Left ventricle myocardium inferior (tissue), 1 donor: ENCODE measurements at regions not wholly inside any gene's neighbourhood (a gene's known extent, or its start where the extent isn't known, plus 50 kb on each side); places are given as distances from the start of the nearest gene placed in this dataset.

Source experiments
- DNase-seq: peaks from one replicate; pipeline ENCODE4 v3.0.0-alpha.2; 2020
- H3K27ac ChIP-seq: fragments of 200-600 bp; replicated peaks from 2 replicates; pipeline ENCODE4 v1.8.0; 2021
- H3K27me3 ChIP-seq: fragments of 200-600 bp; 2 replicates; pipeline ENCODE4 v1.8.0; 2021; ENCODE audit warnings: low read depth
- H3K36me3 ChIP-seq: fragments of 200-600 bp; 2 replicates; pipeline ENCODE4 v1.8.0; 2021
- H3K4me1 ChIP-seq: fragments of 200-600 bp; 2 replicates; pipeline ENCODE4 v1.8.0; 2021
- H3K4me3 ChIP-seq: fragments of 200-600 bp; 2 replicates; pipeline ENCODE4 v1.8.0; 2021; ENCODE audit warnings: mild to moderate bottlenecking, moderate library complexity
- H3K9me3 ChIP-seq: fragments of 200-600 bp; replicated peaks from 2 replicates; pipeline ENCODE4 v1.8.0; 2021
- intact Hi-C: fragments of 100-400 bp; cut with micrococcal nuclease; formaldehyde crosslinking; loops from one replicate; pipeline ENCODE4 v1.11.0; 2022
- TF ChIP-seq, protein P1 (sequence below): fragments of 200-600 bp; IDR thresholded peaks from 2 replicates; pipeline ENCODE4 v1.8.0; 2021; ENCODE audit warnings: antibody characterized with exemption, mild to moderate bottlenecking, borderline replicate concordance
- donor health status: DM: no; HTN: yes; CAD: no; lungs with severe emphysema.

GRCh38 chr5:8192840-8193239, 323.9 kb downstream of the MTRR start:
- DNase-seq: no peak
- intact Hi-C loops: no loop called here
- H3K9me3 ChIP-seq: peaks cover 6% of the 10 kb centered on the region
- TF ChIP-seq, protein P1, sequence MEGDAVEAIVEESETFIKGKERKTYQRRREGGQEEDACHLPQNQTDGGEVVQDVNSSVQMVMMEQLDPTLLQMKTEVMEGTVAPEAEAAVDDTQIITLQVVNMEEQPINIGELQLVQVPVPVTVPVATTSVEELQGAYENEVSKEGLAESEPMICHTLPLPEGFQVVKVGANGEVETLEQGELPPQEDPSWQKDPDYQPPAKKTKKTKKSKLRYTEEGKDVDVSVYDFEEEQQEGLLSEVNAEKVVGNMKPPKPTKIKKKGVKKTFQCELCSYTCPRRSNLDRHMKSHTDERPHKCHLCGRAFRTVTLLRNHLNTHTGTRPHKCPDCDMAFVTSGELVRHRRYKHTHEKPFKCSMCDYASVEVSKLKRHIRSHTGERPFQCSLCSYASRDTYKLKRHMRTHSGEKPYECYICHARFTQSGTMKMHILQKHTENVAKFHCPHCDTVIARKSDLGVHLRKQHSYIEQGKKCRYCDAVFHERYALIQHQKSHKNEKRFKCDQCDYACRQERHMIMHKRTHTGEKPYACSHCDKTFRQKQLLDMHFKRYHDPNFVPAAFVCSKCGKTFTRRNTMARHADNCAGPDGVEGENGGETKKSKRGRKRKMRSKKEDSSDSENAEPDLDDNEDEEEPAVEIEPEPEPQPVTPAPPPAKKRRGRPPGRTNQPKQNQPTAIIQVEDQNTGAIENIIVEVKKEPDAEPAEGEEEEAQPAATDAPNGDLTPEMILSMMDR: no peak
- no peaks in the 10 kb centered on the region for H3K4me1 ChIP-seq
- no peaks in the 10 kb centered on the region for H3K27me3 ChIP-seq
- H3K27ac ChIP-seq: no peak overlapping the region
- no peak overlapping the region for H3K4me3 ChIP-seq
- no peaks in the 10 kb centered on the region for H3K36me3 ChIP-seq

- Histone ChIP-seq H3K9me3 (peaks cover 6% of the 10 kb centered on the region), H3K27ac (no peak overlapping the region), H3K36me3 (no peaks in the 10 kb centered on the region), H3K27me3 (no peaks in the 10 kb centered on the region), H3K4me1 (no peaks in the 10 kb centered on the region), H3K4me3 (no peak overlapping the region)
- intact Hi-C loops: no loop called here
- no peak for DNase-seq
- TF ChIP-seq, protein P1: no peak
Measured at GRCh38 chr5:8196061-8196460, 327.1 kb downstream of the MTRR start.

DNA sequence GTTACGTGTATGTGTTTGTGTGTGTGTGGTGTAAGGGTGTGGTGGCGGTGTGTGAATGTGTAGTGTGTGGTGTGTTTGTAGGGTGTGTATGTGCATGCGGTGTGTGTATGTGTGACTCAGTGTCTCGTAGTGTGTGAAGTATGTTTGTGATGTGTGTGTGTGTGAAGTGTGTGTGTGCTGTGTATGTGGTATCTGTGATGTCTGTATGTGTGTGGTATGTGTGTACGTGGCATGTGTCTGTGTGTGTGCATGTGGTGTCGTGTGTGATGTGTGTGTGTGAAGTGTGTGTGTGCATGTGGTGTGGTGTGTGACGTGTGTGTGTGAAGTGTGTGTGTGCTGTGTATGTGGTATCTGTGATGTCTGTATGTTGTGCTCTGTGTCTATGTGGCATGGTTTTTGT, 339.4 kb downstream of the MTRR start:
- intact Hi-C loops: no loop called here
- Histone ChIP-seq H3K4me3 (no peak overlapping the region), H3K4me1 (no peaks in the 10 kb centered on the region), H3K27me3 (no peaks in the 10 kb centered on the region), H3K36me3 (no peaks in the 10 kb centered on the region), H3K27ac (no peak overlapping the region), H3K9me3 (peaks cover 24% of the 10 kb centered on the region)
- DNase-seq: no peak
- TF ChIP-seq, protein P1: no peak

GRCh38 chr5:8209500-8209899, 340.6 kb downstream of the MTRR start:
- Histone ChIP-seq H3K4me3 (no peak overlapping the region), H3K4me1 (no peaks in the 10 kb centered on the region), H3K27ac (no peak overlapping the region), H3K36me3 (no peaks in the 10 kb centered on the region), H3K9me3 (peaks cover 17% of the 10 kb centered on the region), H3K27me3 (no peaks in the 10 kb centered on the region)
- DNase-seq: no peak
- TF ChIP-seq, protein P1: no peak
- intact Hi-C loops: no loop called here

DNA sequence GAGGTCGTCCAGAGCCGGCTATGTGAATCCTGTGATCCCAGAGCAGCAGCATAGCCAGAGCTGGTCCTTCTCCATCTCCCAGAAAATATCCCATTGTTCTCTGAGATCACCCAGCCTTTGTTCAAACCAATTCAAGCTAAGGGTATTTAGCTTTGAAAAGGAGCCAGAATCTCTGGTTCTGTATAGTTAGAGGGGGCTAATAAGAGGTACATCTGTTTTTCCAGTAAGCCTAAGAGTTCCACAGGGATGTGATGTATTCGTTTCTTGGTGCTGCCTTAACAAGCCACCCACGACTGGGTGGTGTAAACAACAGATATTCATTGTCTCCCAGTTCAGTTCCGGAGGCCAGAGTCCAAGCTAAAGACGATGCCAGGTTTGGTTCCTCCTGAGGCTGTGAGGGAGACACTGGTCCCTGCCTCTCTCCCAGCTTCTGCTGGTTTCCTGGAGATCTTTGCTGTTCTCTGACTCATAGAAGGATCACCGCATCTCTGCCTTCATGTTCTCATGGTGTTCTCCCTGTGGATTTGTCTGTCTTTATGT, 344.8 kb downstream of the MTRR start:
- intact Hi-C loops: no loop called here
- TF ChIP-seq, protein P1: no peak

More for the DNA sequence above, 344.8 kb downstream of the MTRR start:
- H3K9me3 ChIP-seq: no peaks in the 10 kb centered on the region
- no peaks in the 10 kb centered on the region for H3K27me3 ChIP-seq
- H3K4me3 ChIP-seq: no peak overlapping the region
- H3K27ac ChIP-seq: no peak overlapping the region
- H3K4me1 ChIP-seq: no peaks in the 10 kb centered on the region
- no peaks in the 10 kb centered on the region for H3K36me3 ChIP-seq
- DNase-seq: no peak
